ENCODE measurements at regions not wholly inside any gene's neighbourhood (a gene's known extent, or its start where the extent isn't known, plus 50 kb on each side); places are given as distances from the start of the nearest gene placed in this dataset.
"Not testable (repeated sequence)": the region's sequence is repeated elsewhere in the genome, so short reads cannot be mapped to it uniquely, and the experiment has no call there.

DNA sequence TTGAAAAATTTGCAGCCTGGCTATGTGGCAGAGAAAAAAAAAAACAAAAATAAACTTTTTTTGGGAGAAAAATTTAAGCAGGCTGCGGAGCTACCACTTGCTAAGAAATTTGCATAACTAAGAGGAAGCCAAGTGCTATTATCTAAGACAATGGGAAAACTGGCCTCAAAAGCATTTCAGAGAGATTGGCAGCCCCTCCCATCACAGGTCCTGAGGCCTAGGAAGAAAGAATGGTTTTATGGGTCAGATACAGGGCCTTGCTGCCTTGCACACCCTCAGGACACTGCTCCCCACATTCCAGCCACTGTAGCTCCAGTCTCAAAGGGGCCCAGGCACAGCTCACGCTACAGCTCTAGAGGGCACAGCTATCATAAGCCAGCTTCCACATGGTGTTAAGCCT is 777.9 kb downstream of the TENT5A start:
- DNase-seq, result no peak

GRCh38 chr6:80969439-80969838 is 783.0 kb downstream of the TENT5A start:
- no peak for DNase-seq

DNA sequence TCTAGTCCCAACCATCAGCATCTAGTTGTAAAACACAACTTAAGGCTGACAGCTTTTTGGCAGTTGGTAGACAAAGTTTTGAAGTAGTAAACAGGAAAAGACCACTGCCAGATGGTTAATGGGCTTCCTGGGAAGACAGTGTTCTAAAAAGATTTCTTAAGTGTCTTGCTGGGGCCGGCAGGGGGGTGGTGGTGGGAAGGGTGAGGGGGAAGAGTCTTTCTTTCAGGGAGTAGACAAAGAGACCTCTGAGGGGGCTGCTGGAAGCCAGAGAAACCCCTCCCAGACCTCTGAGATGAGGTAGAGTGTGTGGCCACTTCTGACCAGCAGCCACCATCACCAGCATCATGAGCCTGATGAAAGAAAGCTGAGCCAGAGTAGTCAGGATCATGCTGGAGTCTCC is 784.9 kb downstream of the TENT5A start:
- DNase-seq, result no peak

DNA sequence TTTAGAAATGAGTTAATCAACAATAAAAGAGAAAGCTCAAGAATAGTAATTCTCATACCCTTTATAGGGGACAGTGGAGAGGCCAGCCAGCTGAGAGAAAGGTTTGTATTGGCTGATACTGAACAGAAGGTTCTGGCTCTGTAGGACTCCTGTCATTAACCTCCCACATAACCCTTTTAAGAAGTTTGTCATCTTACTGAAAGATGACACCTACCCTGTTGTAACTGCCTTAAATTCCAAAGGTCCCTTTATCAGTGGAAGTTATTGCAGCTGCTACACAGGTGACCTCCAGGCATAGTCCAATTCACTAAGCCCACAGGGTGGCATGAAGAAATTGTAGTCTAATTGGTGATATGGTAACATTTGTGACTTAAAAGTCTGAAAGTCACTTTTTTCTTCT is 790.1 kb downstream of the TENT5A start:
- DNase-seq, result no peak

DNA sequence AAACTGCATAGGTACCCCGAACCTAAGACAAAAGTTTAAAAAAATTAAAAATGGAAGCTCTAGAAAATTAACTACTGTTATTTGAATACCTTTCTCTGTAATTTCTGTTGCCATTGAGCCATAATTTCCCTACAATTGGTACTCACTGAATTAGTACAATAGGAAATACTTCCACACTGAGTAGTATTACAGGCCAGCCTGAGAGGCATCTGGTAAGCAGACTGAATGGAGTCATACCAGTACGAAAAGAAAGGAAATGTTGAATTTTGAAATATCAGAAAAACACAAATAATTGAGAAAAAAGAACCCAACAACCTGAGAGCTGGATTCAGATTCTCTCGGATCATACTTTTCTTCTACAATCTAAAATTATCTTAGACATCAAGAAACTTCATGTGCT is 791.3 kb downstream of the TENT5A start:
- DNase-seq, result no peak

DNA sequence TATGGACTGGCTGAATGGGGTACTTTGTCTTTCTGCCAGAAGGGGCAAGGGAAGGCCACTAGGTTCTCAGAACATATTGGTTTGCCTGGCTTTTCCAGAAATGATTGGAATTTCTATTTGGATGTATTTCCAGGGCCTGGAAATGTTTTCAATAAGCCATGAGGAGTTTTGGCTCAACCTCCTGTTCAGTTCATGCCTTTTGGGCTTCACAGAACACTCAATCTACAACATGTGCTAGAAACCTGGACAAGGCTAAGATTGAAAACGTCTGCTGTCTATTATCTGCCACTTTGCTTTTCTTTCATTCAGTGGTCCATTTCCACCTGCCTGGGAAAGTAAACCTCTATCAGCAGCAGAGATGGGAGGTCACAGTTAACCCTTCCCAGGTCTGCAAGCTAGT is 793.4 kb downstream of the TENT5A start:
- no peak for DNase-seq

DNA sequence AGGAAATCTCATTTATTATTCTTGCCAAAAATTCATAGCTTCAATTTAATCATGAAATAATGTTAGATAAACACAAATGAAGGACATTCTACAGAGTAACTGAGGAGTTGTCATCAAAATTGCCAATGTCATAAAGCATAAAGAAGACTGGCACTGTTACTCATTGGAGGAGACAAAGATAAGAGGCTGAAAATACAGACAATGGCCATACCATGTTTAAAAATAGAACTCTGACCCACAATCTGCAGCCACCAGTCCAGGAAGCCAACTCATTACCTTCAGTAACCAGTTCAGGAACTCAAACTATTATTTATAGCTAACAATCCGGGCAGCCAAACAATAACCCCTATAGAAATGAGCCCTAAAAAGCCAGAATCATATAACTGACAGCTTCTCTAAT is 795.6 kb downstream of the TENT5A start:
- no peak for DNase-seq

GRCh38 chr6:80952479-80952878 is 800.0 kb downstream of the TENT5A start:
- DNase-seq, result not testable (repeated sequence)

DNA sequence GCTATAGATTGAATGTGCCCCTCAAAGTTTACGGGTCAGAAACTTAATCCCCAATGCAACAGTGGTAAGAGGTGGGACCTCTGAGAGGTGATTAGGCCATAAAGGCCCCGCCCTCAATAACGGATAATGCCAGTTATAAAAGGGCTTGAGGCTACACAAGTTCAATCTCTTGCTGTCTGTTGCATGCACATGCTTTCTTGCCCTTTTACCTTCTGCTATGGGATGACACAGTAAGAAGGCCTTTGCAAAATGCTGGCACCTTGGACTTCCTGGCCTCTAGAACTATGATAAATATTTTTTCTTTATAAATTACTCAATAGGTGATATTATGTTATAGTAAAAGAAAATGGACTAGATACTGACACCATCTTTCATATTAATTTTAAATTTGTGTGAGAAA is 806.1 kb downstream of the TENT5A start:
- DNase-seq, result no peak

GRCh38 chr6:80942911-80943310 is 809.6 kb downstream of the TENT5A start:
- no peak for DNase-seq

DNA sequence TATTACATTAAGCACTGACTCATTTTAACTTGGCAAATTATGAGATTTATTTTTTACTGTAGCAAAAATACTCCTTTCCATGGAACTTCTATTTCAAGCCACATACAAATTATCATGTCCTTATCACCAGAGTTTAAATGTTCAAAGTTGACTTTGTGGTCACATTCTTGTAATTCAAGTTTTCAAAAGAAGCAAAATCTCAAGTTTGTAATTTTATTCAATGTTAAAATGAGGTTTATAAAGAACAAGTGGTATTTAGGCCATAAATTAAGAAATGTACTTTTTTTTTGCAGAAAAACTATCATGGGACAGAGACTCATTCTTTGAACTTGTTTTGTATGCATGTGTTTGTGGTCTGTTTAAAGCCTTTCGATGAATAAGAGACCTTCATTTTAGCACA is 811.5 kb downstream of the TENT5A start:
- DNase-seq, result no peak

GRCh38 chr6:80940571-80940970 is 811.9 kb downstream of the TENT5A start:
- no peak for DNase-seq

DNA sequence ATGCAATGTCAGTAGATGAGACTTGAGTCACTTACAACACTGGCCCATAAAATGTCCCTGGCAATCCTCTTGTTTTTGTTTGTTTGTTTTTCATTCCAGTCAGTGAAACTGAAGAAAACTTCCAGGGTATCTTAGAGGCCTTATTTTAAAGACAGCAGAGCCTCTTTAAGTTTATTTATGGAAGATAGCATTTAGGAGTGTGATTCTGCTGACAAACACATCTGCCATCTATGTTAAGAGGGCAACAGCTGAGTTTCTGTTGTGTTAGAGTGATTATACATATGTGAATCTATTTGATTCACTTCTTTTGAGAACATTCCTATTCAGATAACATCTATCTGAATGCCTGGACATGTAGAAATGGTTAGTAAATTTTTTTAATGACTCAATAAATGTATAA is 812.6 kb downstream of the TENT5A start:
- no peak for DNase-seq

DNA sequence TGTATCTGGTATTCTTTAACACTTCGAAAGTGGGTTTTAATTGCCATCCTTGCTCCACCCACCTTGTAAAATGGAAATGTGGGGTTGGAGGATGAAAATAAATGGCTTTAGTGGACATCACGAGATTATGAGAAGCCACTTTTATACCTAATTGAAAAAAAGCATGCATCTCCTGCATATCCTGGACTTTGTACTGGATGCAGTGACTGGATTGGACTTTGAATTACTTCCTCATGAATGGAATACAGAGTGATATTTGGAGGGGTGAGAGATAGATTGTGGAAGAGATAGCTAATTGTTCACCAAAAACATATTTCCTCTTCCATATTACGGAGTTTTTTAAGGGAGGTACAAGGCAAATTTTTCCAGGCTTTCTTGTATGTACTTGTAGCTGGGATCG is 813.0 kb downstream of the TENT5A start:
- no peak for DNase-seq

GRCh38 chr6:80938131-80938530 is 814.4 kb downstream of the TENT5A start:
- no peak for DNase-seq

DNA sequence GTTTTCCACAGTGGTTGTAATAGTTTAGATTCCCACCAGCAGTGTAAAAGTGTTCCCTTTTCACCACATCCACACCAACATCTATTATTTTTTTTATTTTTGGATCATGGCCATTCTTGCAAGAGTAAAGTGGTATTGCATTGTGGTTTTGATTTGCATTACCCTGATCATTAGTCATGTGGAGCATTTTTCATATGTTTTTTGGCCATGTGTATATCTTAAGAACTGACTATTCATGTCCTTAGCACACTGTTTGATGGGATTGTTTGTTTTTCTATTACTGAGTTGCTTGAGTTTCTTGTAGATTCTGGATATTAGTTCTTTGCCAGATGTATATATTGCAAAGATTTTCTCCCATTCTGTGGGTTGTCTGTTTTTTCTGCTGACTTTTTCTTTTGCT is 820.1 kb downstream of the TENT5A start:
- DNase-seq, result no peak

- no peak for DNase-seq
Observed at GRCh38 chr6:80930376-80930775, 822.1 kb downstream of the TENT5A start.

GRCh38 chr6:80923816-80924215 is 817.3 kb downstream of the BCKDHB start:
- DNase-seq, result no peak

DNA sequence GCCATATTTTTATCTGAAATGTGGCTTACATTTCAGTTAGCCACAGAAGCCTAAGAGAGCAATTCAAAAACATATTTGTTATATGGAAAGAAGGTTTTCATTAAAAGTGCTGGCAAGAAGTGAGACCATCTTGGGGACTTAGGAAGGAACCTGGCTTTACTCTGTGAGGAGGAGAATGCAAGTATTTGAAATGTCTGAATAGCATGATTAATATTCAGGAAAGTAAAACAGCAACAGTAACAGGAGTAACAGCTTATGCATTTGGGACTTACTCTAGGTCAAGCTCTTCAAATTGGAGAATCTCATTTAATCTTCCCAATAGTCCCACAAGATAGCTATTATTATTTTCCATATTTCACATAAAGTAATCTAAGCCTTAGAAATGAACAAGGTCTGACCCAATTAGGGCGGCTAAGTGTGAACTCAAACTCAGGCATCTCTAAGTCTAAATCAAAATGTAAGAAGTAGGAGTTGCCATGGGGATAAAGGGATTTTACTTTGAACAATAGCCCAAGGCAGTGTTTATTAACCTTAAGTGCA is 816.5 kb downstream of the BCKDHB start:
- DNase-seq, result no peak

DNA sequence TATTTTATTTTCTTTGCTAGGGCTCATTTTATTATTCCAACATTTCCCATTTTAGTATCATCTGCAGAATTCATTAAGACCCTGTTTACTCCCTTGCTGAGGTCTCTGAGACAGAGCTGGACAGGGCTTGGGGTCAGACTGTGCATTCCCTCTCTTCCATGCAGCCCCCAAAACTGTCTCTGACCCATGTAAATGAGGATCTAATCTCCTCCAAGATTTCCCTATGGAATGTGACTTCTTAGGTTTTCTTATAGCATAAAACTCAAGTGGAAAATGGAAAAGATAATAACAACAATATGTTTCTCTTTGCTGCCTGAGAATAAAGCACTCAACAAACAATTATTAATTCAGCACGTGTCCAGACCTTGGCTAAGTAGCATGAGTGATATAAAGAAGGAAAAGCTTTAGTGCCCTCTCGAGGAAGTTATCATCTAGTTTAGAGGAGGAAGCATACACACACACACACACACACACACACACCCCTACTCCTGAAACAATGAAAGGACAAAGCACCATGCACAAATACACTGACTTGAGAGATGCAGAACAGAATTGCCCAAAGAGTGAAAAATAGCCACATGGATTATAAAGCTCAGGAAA is 815.5 kb downstream of the BCKDHB start:
- DNase-seq, result no peak

- DNase-seq, result no peak
Observed at GRCh38 chr6:80907831-80908230, 801.4 kb downstream of the BCKDHB start.

DNA sequence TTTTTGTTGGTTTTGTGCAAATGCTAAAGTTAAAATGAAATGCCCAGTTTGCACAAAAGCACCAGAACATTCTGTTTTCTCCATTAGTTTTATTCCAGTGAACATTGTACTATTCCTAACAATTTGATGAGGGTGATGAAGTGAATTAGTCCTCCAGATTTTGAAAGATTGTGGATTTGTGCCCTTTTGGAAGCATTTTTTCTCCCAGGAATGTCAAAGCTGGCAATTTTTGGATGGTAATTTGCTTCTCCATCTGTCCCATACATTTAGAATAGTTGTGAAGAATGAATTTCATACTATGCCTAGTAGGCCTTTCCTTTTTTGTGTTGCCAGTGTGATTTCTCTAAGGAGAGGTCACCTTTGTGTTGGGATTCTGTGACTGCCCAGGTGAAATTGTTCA is 797.2 kb downstream of the BCKDHB start:
- no peak for DNase-seq

DNA sequence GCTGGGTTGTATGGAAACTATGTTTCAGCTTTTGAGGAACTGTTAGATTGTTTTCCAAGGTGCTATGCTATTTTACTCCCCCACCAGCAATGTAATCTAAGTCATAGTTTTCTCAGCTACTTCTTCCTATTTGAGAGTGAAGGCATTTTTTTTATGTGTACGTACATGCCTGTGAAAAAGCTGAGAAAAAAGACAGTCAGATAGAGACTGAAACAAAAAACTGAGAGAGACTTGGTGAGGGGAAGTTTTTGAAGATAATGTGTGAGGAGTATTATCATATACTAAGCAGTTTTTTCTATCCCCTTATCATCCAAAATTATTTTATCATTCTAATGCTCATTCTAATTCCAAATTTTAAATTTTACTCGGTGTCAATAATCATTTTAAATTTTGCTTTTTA is 780.0 kb downstream of the BCKDHB start:
- no peak for DNase-seq

DNA sequence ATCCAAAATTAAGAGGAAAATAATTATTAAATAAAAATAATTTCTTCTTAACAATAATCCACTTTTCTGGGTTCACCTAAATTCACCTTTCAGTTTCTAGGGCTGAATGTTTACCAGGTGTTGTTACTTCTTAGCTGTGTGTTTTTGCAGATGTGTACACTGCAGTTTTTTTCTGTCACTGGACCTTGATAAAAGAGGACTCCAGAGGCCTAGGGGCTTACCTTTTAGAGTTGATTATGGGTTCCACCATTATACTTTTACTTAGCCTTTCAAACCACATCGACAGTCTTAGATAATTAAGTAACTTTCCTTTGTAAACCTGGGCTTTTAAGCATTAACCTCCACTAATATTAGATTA is 766.5 kb downstream of the BCKDHB start:
- no peak for DNase-seq

DNA sequence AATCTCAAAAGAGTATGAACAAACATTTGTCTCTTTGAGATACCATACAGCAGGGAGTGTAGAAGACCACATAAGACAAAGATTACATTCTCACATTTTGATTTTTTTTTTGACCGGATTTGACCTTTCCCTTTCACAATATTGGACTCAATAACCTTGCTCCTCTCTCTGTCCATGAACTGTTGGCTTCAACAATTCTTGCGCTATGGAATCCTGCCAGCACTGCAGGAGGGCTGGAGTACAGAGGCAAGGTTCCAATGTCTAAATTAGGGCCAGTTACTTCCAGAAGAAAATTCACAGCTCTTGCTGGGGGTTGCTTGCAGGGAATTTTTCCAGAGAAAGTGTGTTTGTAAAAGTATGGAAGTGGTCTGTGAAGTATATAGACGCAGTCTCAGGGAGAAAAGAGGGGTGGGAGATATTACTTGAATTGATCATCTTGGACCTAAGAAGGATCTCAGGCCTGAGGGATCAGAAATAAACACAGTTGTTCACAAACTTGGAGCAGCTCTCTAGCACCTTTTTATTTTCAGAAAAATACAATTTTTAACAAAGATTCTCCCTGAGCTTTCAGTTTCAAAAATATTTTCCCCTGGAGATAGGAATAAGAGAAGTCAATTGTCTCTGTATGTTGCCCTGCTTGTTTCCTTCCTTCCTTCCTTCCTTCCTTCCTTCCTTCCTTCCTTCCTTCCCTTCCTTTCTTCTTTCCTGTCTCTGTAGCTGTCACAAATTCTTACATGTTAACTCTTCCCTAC is 765.9 kb downstream of the BCKDHB start:
- no peak for DNase-seq
